HEK293T (cell line): ENCODE measurements at regions not wholly inside any gene's neighbourhood (a gene's known extent, or its start where the extent isn't known, plus 50 kb on each side); places are given as distances from the start of the nearest gene placed in this dataset.

Experiments
- CTCF ChIA-PET: fragments of 350-600 bp; formaldehyde crosslinking; extraction: SDS; loops from one replicate; lab custom pipeline; 2021; ENCODE audit warnings: antibody characterized with exemption, inconsistent platforms; lab: Yijun Ruan, JAX
- POLR2A ChIA-PET: fragments of 350-600 bp; formaldehyde crosslinking; extraction: SDS; loops from one replicate; lab custom pipeline; 2020; ENCODE audit warnings: antibody characterized with exemption, inconsistent platforms; lab: Yijun Ruan, JAX
- DNase-seq: peaks from one replicate; pipeline ENCODE4 v3.0.0; 2012; ENCODE audit warnings: mixed read lengths; ENCODE audit errors: extremely low spot score
- ARNT ChIP-seq: fragments of 450-650 bp; IDR thresholded peaks from 2 replicates; pipeline ENCODE4 v1.6.1; 2017; ENCODE audit warnings: mild to moderate bottlenecking
- BHLHE40 ChIP-seq: fragments of 450-650 bp; IDR thresholded peaks from 2 replicates; pipeline ENCODE4 v1.6.1; 2016; ENCODE audit warnings: mild to moderate bottlenecking, moderate library complexity, borderline replicate concordance
- CTBP1 ChIP-seq: fragments of 450-650 bp; IDR thresholded peaks from 2 replicates; pipeline ENCODE4 v1.6.1; 2016; ENCODE audit warnings: borderline replicate concordance
- ELF4 ChIP-seq: fragments of 450-650 bp; IDR thresholded peaks from 2 replicates; pipeline ENCODE4 v1.6.1; 2017; ENCODE audit warnings: antibody characterized with exemption
- FOXA1 ChIP-seq: fragments of 450-650 bp; IDR thresholded peaks from 2 replicates; pipeline ENCODE4 v1.6.1; 2016; ENCODE audit warnings: mild to moderate bottlenecking
- FOXK2 ChIP-seq: fragments of 450-650 bp; IDR thresholded peaks from 2 replicates; pipeline ENCODE4 v1.6.1; 2016; ENCODE audit warnings: mild to moderate bottlenecking
- FOXM1 ChIP-seq: fragments of 450-650 bp; IDR thresholded peaks from 2 replicates; pipeline ENCODE4 v1.6.1; 2017; ENCODE audit warnings: mild to moderate bottlenecking, borderline replicate concordance
- HDGF ChIP-seq: fragments of 450-650 bp; IDR thresholded peaks from 2 replicates; pipeline ENCODE4 v1.6.1; 2017; ENCODE audit warnings: antibody characterized with exemption, borderline replicate concordance
- L3MBTL2 ChIP-seq: fragments of 450-650 bp; conservative IDR thresholded peaks from 2 replicates; pipeline ENCODE4 v1.6.1; 2016; ENCODE audit warnings: mild to moderate bottlenecking
- LEF1 ChIP-seq: fragments of 450-650 bp; IDR thresholded peaks from 2 replicates; pipeline ENCODE4 v1.6.1; 2017; ENCODE audit warnings: mild to moderate bottlenecking, borderline replicate concordance
- NFRKB ChIP-seq: fragments of 450-650 bp; IDR thresholded peaks from 2 replicates; pipeline ENCODE4 v1.6.1; 2016; ENCODE audit warnings: mild to moderate bottlenecking, moderate library complexity
- SP1 ChIP-seq: fragments of 450-650 bp; IDR thresholded peaks from 2 replicates; pipeline ENCODE4 v1.6.1; 2017
- SUZ12 ChIP-seq: fragments of 450-650 bp; IDR thresholded peaks from 2 replicates; pipeline ENCODE4 v1.6.1; 2016; ENCODE audit warnings: mild to moderate bottlenecking
- TARDBP ChIP-seq: fragments of 450-650 bp; IDR thresholded peaks from 2 replicates; pipeline ENCODE4 v1.6.1; 2016
- ZNF384 ChIP-seq: fragments of 450-650 bp; IDR thresholded peaks from 2 replicates; pipeline ENCODE4 v1.6.1; 2016
- TF ChIP-seq, protein P1 (sequence below): fragments of 450-650 bp; IDR thresholded peaks from 2 replicates; pipeline ENCODE4 v1.6.1; 2016

DNA sequence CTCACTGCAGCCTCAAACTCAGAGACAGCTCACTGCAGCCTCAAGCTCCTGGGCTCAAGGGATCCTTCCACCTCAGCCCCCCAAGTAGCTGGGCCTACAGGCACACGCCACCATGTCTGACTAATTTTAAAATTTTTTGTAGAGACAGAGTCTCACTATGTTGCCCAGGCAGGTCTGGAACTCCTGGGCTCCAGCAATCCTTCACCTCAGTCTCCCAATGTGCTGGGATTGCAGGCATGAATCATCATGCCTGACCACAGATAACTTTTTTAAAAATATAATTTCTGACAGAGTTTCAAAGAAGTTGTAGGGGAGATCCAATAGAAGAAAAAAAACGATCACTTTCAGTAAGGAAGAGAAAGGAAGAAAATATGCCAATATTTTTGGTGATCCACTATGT is 189.7 kb upstream of the CDKN3 start:
- TF ChIP-seq ZNF384 (no peak), FOXK2 (no peak), FOXM1 (no peak), ELF4 (no peak)
- TF ChIP-seq, protein P1, sequence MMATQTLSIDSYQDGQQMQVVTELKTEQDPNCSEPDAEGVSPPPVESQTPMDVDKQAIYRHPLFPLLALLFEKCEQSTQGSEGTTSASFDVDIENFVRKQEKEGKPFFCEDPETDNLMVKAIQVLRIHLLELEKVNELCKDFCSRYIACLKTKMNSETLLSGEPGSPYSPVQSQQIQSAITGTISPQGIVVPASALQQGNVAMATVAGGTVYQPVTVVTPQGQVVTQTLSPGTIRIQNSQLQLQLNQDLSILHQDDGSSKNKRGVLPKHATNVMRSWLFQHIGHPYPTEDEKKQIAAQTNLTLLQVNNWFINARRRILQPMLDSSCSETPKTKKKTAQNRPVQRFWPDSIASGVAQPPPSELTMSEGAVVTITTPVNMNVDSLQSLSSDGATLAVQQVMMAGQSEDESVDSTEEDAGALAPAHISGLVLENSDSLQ: no peak
- POLR2A ChIA-PET: no interaction called here
- DNase-seq: no peak
- CTCF ChIA-PET: no interaction called here

DNA sequence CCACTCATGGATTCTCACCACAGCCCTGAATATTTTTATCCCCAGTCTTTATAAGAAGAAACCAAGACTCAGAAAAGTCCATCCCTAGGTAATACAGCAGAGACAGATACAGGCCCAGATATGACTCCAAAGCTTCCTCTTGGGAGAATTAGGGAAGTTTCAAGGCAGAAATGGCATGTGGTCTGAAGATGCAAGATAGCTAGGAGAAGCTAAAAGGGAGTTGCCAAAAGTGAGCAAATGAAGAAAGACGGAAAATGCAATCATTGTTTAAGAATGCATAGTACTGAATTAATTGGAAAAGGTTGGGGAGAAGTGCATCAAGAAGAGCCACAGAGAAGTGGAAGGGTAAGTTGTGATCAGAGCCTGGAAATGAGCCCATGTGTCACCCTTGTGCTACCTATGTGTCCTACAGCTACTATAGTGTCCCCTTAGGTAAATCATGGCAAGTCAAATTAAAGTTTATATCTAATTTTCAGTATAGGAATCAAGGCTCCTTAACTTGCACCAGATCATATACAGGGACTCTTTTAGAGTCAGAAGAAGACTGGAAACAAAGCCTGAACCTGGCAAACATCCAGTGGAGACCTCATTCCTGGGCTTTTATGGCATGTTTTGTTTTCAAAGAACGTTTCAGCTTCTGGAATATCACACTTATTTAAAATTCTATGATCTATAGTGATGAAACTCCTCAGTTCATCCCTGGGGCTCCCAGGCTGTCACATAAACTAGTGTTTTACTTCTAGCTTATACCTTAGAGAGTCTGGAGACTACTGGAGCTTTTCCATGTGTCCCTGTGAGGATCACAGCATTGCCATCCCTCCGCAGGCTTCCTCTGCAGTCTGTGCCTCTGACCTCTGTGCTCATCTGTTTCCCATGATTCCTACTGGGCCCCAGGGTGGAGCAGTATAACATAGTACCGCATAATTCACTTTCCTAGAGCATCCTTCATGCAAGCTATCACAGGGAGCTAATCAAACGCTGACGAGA is 189.0 kb upstream of the CDKN3 start:
- ChIA-PET CTCF (interaction anchor here (0.5 to 1.0 kb wide), 2 partner anchors 30 to 33 kb away, joined by 3 read pairs; no protein-coding TSS in a partner anchor), POLR2A (no interaction called here)
- TF ChIP-seq ARNT (no peak), ZNF384 (no peak), TARDBP (no peak), NFRKB (no peak), FOXA1 (no peak), HDGF (no peak), SP1 (no peak), FOXM1 (no peak)
- no peak for DNase-seq

DNA sequence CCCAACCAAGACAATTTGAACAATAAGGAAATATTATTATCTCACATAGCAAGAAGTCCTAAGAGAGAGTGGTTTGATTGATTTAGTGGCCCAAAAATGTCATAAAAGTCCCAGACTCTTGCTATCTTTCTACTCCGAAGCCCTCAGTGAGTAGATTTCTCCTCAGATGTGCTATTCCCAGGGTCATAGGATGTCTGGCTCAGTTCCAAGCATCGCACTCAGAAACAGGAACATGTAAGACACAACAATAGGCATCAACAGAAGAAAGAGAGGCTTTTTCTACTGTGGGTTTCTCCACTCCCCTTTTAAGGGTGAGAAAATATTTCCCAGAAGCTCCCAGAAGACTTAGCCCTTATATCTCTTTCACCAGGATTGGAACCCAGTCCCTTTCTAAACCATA is 188.1 kb upstream of the CDKN3 start:
- no peak for TF ChIP-seq NFRKB
- no peak for TF ChIP-seq ZNF384
- TF ChIP-seq CTBP1: no peak
- TF ChIP-seq ELF4: no peak
- no peak for TF ChIP-seq ARNT
- TF ChIP-seq L3MBTL2: no peak
- no peak for TF ChIP-seq FOXK2
- no peak for TF ChIP-seq FOXM1
- TF ChIP-seq, protein P1: no peak
- TF ChIP-seq TARDBP: no peak
- TF ChIP-seq FOXA1: no peak
- no peak for TF ChIP-seq SP1
- TF ChIP-seq LEF1: no peak
- TF ChIP-seq BHLHE40: no peak
- no peak for TF ChIP-seq HDGF
- TF ChIP-seq SUZ12: no peak
- ChIA-PET POLR2A (no interaction called here), CTCF (interaction anchor here (0.5 kb wide), 1 partner anchor 34 kb away, joined by 3 read pairs; no protein-coding TSS in a partner anchor)
- DNase-seq: no peak

DNA sequence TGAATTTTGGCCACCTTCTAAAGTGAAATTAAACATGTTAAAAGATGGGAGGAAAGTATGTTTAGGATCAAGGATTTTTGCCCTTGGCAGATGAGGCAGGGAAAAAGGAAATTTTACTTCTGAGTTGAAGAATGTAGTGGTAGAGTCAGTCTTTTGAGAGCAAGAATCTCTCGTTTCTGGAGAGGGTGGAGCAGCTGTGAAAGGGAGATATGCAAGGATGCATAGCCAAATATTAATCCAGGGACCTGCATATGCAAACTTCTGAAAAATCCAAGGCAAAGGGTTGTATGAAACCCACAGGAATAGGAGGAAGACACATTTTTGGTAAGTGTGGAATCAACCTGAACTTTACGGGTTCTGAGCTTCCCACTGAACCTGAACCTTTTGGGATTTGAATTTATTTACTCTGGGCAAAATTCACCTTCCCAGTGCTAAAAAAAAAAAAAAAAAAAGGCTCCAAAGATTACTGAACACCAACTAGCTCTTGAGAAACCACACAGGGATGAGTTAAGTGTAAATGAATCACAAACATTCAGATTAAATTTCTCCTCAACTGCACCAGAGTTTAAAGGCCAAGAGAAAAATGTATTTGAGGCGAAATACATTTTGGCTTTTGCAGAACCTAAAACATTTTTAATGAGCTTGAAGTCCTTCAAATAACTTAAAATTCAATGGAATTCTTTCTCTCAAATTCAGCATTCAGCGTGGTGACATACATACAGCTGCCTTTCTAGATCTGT is 187.1 kb upstream of the CDKN3 start:
- POLR2A ChIA-PET: no interaction called here
- TF ChIP-seq FOXA1: no peak
- TF ChIP-seq ELF4: no peak
- no peak for TF ChIP-seq NFRKB
- TF ChIP-seq BHLHE40: no peak
- TF ChIP-seq ARNT: no peak
- TF ChIP-seq SUZ12: no peak
- TF ChIP-seq FOXM1: no peak
- TF ChIP-seq L3MBTL2: no peak
- no peak for TF ChIP-seq ZNF384
- no peak for TF ChIP-seq LEF1
- no peak for TF ChIP-seq TARDBP
- TF ChIP-seq HDGF: no peak
- no peak for TF ChIP-seq SP1
- no peak for TF ChIP-seq FOXK2
- TF ChIP-seq CTBP1: no peak
- TF ChIP-seq, protein P1: no peak
- CTCF ChIA-PET: no interaction called here
- no peak for DNase-seq

DNA sequence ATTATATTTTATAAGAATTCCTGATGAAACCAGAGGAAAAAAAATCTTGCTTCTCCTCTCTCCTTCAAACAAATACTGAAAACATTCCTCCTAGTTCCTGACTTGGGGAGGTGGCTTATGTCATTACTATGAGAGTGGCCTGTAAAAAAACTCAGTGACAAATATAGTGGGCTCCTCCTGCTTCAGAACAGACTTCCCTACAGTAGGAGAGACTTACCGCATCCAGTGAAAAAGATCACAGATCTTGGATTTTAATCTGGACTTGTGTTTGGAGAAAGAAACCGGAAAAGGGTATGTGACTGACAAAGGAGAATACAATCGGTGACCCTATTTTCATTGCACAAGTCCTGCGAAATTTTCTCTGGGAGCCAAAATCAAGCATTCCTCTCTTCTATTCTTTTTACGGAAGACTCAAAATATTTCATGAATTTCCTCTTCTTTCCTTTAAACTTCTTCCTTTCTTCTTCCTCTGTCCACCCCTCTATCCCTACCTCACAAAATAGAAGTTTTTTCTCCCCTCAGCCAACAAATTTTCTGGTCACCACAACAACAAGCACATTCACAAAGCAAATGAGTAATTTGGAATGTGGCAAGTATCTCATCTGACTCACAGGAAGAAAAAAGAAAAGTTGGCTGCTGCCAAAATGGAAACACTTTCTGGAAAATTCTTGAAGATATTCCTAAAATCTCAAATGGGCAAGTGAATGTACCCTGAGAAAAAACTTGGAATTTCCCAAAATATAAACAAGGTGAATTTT is 185.1 kb upstream of the CDKN3 start:
- ChIA-PET POLR2A (no interaction called here), CTCF (interaction anchor here (0.7 kb wide), 1 partner anchor 561 kb away, joined by 3 read pairs; no protein-coding TSS in a partner anchor)
- TF ChIP-seq NFRKB (no peak), FOXM1 (no peak), ARNT (no peak), CTBP1 (no peak), SUZ12 (no peak), ELF4 (no peak), FOXK2 (no peak), HDGF (no peak), BHLHE40 (no peak), ZNF384 (no peak), FOXA1 (no peak), SP1 (no peak), LEF1 (no peak), TARDBP (no peak), L3MBTL2 (no peak)
- TF ChIP-seq, protein P1: no peak
- no peak for DNase-seq
